ENCODE measurements at regions not wholly inside any gene's neighbourhood (a gene's known extent, or its start where the extent isn't known, plus 50 kb on each side); places are given as distances from the start of the nearest gene placed in this dataset.

DNA sequence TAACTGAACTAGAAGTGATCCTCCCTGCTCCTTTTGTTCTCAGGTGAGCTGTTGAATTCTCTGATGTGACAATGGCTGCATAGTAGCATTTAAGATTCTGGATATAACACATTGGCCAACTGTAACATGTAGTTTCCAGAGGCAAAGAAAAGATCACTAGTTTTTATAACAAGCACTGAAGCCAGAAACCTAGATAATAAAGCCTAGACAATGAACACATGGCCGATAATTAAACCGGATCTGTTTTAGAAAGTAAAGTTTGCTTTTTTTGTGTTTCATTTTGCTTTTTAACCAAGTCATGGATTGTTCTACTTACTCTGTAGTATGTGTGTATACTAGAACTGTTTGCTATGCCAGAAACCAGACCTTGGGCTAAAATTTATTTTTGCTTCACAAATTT, 225.5 kb upstream of the KLHL1 start (continued):
- TF ChIP-seq ZBTB44 (tag by site-specific recombination; IDR thresholded peaks at IDR 0.05) (no peak), ZNF660 (tag by site-specific recombination; IDR thresholded peaks at IDR 0.05) (no peak), FEZF1 (tag by site-specific recombination; IDR thresholded peaks at IDR 0.05) (no peak), BCL11A (tag by site-specific recombination; IDR thresholded peaks at IDR 0.05; ENCODE audit: low read depth) (no peak)
- TF ChIP-seq, protein P1, sequence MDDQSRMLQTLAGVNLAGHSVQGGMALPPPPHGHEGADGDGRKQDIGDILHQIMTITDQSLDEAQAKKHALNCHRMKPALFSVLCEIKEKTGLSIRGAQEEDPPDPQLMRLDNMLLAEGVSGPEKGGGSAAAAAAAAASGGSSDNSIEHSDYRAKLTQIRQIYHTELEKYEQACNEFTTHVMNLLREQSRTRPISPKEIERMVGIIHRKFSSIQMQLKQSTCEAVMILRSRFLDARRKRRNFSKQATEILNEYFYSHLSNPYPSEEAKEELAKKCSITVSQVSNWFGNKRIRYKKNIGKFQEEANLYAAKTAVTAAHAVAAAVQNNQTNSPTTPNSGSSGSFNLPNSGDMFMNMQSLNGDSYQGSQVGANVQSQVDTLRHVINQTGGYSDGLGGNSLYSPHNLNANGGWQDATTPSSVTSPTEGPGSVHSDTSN (CRISPR knock-in tag; IDR thresholded peaks at IDR 0.05), result no peak

DNA sequence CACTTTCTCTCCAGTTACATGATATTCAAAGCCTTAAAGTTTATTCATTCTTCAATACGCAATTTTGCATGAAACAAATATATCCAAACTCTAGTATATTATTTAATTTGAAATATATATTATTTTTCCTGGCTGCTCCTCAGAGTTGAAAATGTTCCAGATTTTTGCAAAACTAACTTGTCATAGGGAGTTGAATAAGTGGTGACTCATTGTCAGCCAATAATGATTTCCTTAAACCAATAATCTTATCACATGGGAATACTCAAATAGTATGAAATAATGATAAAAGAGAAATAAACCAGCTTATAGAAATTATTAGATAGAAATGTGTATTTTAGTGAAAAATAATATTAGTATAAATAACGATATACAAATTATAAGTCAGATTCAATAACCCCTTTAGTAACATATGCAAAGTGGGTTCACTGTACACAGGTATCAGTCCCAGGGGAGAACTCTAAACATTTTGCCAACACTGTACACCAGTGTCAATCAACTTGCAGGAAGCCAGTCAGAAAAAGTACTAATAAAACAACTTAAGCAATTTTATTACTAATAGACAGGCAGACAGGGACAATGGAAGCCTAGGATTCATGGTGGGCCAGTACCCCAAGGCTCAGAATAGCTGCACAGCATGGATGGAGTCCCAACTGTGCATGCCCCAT, 222.6 kb upstream of the KLHL1 start:
- no peaks in the 10 kb centered on the region for H3K9me3 ChIP-seq (ENCODE audit: control insufficient read depth, insufficient read depth, low read depth, low read length)
- ChIA-PET CTCF (interaction anchor here (1.1 kb wide), 1 partner anchor 9 kb away, joined by 4 read pairs; no protein-coding TSS in a partner anchor), POLR2A (no interaction called here)
- H3K4me3 ChIP-seq (ENCODE audit: low read depth, low read length), result no peak overlapping the region
- H3K27ac ChIP-seq (ENCODE audit: extremely low read depth, low read depth, low read length), result no peak overlapping the region
- H3K4me1 ChIP-seq (ENCODE audit: control insufficient read depth, insufficient read depth, low read length), result no peaks in the 10 kb centered on the region
- H3K36me3 ChIP-seq (ENCODE audit: control insufficient read depth in 2 of 2, insufficient read depth in 1 of 2, low read length in 2 of 2), result no peaks in the 10 kb centered on the region
- TF ChIP-seq, protein P2, sequence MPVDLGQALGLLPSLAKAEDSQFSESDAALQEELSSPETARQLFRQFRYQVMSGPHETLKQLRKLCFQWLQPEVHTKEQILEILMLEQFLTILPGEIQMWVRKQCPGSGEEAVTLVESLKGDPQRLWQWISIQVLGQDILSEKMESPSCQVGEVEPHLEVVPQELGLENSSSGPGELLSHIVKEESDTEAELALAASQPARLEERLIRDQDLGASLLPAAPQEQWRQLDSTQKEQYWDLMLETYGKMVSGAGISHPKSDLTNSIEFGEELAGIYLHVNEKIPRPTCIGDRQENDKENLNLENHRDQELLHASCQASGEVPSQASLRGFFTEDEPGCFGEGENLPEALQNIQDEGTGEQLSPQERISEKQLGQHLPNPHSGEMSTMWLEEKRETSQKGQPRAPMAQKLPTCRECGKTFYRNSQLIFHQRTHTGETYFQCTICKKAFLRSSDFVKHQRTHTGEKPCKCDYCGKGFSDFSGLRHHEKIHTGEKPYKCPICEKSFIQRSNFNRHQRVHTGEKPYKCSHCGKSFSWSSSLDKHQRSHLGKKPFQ (tag by site-specific recombination; IDR thresholded peaks at IDR 0.05), result no peak
- no peak for TF ChIP-seq ZNF302 (tag by site-specific recombination; IDR thresholded peaks at IDR 0.05; ENCODE audit: low read depth)
- TF ChIP-seq ZNF621 (tag by site-specific recombination; IDR thresholded peaks at IDR 0.05), result no peak
- no peak for TF ChIP-seq ZBTB26 (tag by site-specific recombination; optimal IDR thresholded peaks at IDR 0.05)
- TF ChIP-seq, protein P3, sequence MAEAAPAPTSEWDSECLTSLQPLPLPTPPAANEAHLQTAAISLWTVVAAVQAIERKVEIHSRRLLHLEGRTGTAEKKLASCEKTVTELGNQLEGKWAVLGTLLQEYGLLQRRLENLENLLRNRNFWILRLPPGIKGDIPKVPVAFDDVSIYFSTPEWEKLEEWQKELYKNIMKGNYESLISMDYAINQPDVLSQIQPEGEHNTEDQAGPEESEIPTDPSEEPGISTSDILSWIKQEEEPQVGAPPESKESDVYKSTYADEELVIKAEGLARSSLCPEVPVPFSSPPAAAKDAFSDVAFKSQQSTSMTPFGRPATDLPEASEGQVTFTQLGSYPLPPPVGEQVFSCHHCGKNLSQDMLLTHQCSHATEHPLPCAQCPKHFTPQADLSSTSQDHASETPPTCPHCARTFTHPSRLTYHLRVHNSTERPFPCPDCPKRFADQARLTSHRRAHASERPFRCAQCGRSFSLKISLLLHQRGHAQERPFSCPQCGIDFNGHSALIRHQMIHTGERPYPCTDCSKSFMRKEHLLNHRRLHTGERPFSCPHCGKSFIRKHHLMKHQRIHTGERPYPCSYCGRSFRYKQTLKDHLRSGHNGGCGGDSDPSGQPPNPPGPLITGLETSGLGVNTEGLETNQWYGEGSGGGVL (tag by site-specific recombination; IDR thresholded peaks at IDR 0.05), result no peak
- no peak for TF ChIP-seq ZXDB (tag by site-specific recombination; IDR thresholded peaks at IDR 0.05)
- TF ChIP-seq GLI2 (tag by site-specific recombination; IDR thresholded peaks at IDR 0.05; ENCODE audit: borderline replicate concordance, low read depth), result no peak
- TF ChIP-seq GLI4 (tag by site-specific recombination; IDR thresholded peaks at IDR 0.05), result no peak
- no peak for TF ChIP-seq ZSCAN5A (tag by site-specific recombination; IDR thresholded peaks at IDR 0.05)
- TF ChIP-seq, protein P4, sequence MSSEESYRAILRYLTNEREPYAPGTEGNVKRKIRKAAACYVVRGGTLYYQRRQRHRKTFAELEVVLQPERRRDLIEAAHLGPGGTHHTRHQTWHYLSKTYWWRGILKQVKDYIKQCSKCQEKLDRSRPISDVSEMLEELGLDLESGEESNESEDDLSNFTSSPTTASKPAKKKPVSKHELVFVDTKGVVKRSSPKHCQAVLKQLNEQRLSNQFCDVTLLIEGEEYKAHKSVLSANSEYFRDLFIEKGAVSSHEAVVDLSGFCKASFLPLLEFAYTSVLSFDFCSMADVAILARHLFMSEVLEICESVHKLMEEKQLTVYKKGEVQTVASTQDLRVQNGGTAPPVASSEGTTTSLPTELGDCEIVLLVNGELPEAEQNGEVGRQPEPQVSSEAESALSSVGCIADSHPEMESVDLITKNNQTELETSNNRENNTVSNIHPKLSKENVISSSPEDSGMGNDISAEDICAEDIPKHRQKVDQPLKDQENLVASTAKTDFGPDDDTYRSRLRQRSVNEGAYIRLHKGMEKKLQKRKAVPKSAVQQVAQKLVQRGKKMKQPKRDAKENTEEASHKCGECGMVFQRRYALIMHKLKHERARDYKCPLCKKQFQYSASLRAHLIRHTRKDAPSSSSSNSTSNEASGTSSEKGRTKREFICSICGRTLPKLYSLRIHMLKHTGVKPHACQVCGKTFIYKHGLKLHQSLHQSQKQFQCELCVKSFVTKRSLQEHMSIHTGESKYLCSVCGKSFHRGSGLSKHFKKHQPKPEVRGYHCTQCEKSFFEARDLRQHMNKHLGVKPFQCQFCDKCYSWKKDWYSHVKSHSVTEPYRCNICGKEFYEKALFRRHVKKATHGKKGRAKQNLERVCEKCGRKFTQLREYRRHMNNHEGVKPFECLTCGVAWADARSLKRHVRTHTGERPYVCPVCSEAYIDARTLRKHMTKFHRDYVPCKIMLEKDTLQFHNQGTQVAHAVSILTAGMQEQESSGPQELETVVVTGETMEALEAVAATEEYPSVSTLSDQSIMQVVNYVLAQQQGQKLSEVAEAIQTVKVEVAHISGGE (tag by site-specific recombination; conservative IDR thresholded peaks at IDR 0.05; ENCODE audit: low read depth), result no peak
- TF ChIP-seq, protein P5, sequence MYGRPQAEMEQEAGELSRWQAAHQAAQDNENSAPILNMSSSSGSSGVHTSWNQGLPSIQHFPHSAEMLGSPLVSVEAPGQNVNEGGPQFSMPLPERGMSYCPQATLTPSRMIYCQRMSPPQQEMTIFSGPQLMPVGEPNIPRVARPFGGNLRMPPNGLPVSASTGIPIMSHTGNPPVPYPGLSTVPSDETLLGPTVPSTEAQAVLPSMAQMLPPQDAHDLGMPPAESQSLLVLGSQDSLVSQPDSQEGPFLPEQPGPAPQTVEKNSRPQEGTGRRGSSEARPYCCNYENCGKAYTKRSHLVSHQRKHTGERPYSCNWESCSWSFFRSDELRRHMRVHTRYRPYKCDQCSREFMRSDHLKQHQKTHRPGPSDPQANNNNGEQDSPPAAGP (tag by site-specific recombination; IDR thresholded peaks at IDR 0.05), result no peak
- no peak for TF ChIP-seq ZNF830 (tag by site-specific recombination; IDR thresholded peaks at IDR 0.05; ENCODE audit: low read depth)
- TF ChIP-seq, protein P6, sequence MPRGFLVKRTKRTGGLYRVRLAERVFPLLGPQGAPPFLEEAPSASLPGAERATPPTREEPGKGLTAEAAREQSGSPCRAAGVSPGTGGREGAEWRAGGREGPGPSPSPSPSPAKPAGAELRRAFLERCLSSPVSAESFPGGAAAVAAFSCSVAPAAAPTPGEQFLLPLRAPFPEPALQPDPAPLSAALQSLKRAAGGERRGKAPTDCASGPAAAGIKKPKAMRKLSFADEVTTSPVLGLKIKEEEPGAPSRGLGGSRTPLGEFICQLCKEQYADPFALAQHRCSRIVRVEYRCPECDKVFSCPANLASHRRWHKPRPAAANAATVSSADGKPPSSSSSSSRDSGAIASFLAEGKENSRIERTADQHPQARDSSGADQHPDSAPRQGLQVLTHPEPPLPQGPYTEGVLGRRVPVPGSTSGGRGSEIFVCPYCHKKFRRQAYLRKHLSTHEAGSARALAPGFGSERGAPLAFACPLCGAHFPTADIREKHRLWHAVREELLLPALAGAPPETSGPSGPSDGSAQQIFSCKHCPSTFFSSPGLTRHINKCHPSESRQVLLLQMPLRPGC (tag by site-specific recombination; IDR thresholded peaks at IDR 0.05), result no peak
- TF ChIP-seq ZNF184 (tag by site-specific recombination; IDR thresholded peaks at IDR 0.05), result no peak
- no peak for TF ChIP-seq ZNF223 (tag by site-specific recombination; IDR thresholded peaks at IDR 0.05)

Measured in HEK293 (cell line).